ENCODE measurements at regions not wholly inside any gene's neighbourhood (a gene's known extent, or its start where the extent isn't known, plus 50 kb on each side); places are given as distances from the start of the nearest gene placed in this dataset.

- DNase-seq = no peak
Measured at GRCh38 chr2:100660851-100661584, 98.2 kb downstream of the PDCL3 start.

- DNase-seq = no peak
Measured at GRCh38 chr2:100662866-100663265, 100.1 kb downstream of the PDCL3 start.

DNA sequence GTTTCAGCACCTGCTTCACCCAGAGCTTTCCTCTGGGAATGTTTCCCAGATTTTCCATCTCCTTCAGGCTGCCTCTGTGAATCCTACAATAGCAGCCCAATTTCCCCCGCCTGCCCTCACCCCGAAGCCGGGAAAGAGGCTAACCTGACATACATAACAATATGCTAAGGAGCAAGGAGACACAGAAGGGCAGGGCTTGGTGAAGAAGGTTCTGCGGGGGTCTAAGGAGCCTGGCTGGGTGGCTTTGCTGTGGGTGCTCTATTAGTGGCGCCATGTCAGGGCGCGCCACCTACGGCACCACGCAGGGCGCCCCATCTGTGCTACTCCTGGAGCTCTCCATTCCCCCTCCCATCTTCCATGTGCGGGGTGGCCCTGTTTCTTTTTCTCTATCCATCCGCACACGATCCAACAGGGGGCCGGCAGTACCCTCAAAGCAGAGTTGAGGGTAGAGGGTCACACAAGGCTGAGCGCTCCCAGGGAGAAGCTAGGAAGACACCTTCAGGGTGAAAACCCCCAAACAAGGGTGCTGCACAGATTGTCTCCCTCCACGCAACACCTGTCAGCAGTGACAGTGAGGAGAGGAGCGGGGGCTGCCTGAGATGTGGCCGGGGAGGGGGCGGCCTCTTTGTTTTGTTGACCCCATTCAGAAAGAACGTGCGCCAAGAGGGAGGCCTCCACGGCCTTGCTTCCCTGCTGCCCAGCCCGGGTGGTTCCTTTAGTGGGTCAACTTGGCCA lies 101.4 kb downstream of the PDCL3 start:
- no peak for DNase-seq

DNA sequence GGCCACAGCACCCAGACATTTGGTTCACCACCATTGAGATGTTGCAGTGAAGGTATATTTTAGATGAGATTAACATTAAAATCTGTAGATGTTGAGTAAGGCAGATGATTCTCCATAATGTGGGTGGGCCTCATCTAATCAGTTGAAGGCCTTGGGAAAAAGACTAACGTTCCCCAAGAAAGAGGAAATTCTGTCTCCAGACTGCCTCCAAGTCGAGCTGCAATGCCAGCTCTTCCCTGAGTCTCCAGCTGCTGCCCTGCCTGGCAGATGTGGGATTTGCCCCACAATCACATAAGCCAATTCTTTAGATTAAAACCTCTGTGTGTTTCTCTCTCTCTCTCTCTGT lies 101.9 kb downstream of the PDCL3 start:
- no peak for DNase-seq

DNA sequence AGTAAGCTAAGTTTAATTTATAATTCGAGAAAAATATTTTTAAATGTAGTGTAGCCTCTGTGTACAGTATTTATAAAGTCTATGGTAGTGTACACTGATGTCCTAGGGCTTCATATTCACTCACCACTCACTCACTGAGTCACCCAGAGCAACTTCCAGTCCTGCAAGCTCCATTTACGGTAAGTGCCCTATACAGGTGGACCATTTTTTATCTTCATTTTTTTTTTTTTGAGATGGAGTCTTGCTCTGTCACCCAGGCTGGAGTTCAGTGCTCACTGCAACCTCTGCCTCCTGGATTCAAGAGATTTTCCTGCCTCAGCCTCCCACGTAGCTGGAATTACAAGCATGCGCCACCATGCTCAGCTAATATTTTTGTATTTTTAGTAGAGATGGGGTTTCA lies 104.2 kb downstream of the PDCL3 start:
- DNase-seq = no peak

DNA sequence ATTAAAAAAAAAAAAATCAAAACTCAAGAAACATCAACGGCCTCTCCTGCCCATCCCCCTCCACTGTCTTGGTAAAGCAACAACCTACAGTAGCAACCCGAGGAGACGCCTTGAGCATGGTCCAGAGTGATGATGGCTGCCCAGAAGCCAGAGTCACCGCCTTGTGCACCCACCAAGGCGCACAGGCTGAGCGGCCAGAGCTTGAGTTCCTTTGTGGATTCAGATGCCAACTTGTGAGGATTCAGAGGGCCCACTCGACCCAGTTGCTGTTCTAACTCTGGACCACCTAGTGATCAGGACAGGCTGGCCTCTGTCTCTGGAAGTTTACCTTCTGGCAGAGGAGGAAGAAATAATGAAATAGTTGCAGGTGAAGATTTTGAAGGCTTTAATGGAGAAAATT lies 105.0 kb downstream of the PDCL3 start:
- no peak for DNase-seq

- no peak for DNase-seq
Measured at GRCh38 chr2:100670232-100670631, 107.4 kb downstream of the PDCL3 start.

- DNase-seq = no peak
Measured at GRCh38 chr2:100673115-100673514, 110.3 kb downstream of the PDCL3 start.

DNA sequence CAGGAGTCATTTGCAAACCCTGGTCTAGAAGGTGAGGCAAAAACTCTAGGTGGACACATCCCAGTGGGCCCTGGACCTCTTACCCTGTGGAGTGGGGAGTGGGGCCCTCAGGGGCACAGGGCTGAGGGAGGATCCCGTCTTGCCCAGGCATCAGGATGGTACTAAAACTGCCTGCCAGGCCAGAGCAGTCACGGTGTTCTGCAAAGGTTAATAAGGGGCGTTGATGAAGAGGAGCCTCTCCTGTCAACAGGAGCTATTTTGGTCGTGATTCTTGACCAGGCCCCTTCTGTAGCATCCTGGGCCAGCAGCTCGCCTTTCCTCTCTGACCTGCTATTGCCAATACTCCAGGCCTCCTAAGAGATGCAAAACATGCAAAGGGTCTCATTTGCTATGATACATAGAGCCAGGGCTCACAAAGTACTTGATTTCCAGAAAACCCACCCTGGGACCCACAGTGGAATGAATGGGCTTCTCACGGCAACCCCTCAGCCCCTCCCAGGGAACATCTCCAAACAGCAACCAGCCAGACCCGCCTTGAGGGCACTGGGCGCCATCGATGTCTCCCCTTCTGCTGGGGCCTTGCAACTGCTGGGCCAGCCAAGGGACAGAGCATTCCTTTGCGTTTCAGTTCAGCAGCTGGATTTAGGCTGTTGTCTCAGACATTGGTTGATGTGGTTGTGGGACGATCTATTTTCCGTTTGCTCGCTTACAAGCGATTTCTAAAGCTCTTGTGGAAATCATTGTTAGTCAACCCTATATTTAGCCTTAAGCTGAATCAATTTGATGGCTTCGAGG lies 111.1 kb downstream of the PDCL3 start:
- no peak for DNase-seq

GRCh38 chr2:100674666-100675065 lies 111.9 kb downstream of the PDCL3 start:
- DNase-seq = no peak

- DNase-seq = no peak
Measured at GRCh38 chr2:100675373-100675772, 112.6 kb downstream of the PDCL3 start.

- no peak for DNase-seq
Measured at GRCh38 chr2:100675855-100676254, 113.1 kb downstream of the PDCL3 start.

DNA sequence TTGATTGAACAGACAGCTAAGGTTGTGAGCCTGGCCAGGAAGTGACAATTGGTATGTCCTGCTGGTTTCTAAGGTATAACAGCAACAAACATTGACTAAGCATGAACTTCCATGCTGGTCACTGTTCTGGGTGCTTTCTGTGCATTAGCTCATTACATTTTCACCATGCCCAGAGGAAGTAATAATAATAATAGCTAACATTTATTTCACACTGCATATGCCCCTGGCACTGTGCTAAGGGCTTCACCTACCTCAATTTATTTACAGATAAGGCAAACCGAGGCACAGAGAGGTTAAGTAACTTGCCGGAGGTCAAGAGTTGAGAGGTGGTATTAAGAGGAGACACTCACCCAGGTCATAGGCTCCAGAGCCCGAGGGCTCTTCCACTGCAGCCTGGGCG lies 113.6 kb downstream of the PDCL3 start:
- no peak for DNase-seq

- no peak for DNase-seq
Measured at GRCh38 chr2:100677611-100678185, 114.9 kb downstream of the PDCL3 start.

- DNase-seq = no peak
Measured at GRCh38 chr2:100679211-100679610, 116.4 kb downstream of the PDCL3 start.

DNA sequence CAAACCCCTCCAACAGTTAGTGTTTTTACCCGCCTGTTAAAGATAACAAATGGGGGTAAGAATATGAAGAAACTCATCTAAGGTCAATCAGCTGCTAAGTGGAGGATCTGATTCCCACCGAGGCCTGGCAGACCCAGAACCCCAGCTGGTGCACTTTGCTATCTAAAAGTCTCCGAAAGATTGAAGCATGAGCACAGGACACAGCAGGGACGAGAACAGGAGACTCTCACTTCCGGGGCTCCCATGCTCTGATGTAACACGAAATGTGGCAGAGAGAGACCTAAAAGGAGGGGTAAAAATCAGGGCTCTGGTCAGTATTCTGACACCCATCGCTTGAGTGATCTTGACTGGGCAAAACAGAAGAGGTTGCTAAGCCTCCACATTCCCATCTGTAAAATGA lies 119.7 kb downstream of the PDCL3 start:
- no peak for DNase-seq

DNA sequence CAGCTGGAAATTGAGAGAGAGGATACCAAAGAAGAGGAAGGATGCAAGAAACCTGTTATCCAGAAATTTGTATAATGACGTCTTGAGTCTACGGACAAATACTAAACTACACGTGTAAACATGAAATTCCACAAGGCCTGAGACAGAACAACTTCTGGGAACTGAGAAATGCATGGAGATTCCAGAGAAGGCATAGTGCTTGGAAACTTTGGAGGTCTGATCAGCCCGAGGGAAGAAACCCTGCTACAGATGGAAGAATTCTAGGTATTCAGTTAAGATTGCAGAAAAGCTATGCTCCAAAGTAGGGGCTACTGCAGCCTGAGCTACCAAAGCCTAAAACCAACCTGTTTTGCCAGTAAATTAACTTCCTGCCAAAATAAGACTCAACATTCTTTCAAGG lies 120.4 kb downstream of the PDCL3 start:
- DNase-seq = no peak

- DNase-seq = no peak
Measured at GRCh38 chr2:100691846-100692245, 128.1 kb upstream of the NPAS2 start.

GRCh38 chr2:100692381-100692780 lies 127.6 kb upstream of the NPAS2 start:
- DNase-seq = no peak

DNA sequence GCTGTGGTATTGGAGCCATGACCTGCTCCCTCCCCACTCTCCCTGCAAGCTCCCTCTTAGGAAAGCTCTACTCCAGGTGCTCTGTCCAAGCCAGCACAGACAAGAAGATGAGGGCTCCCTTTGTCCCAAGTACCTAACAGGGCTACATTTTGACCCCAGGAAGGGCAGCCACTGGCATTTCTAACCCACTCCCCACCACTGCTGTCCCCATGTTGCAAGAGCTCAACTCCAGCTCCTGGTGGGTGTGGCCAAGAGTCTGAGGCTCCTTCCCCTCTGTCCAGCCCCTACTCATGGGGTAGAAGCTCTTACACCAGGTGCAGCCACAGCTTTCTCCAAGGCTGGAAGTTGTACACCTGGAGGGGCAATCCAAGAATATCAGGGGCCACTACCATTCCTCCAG lies 127.0 kb upstream of the NPAS2 start:
- DNase-seq = no peak

DNA sequence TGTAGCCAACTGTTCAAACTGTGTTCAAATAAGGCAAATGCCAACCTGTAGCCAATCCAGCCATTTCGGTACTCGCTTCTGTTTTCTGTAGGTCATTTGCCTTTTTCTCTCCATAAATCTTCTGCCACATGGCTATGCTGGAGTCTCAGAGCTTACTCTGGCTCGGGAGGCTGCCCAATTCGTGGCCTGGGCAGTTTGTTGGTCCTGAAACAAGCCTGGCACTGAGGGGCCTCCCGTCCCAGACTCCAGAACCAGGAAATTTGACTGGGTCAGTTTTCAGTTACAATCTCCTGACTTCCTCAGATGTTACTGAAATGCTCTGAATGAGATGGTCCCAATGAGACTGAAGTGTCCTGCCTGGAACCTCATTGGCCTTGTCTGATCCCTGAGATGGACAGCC lies 120.8 kb upstream of the NPAS2 start:
- DNase-seq = no peak

GRCh38 chr2:100702438-100703109 lies 117.4 kb upstream of the NPAS2 start:
- DNase-seq = no peak

DNA sequence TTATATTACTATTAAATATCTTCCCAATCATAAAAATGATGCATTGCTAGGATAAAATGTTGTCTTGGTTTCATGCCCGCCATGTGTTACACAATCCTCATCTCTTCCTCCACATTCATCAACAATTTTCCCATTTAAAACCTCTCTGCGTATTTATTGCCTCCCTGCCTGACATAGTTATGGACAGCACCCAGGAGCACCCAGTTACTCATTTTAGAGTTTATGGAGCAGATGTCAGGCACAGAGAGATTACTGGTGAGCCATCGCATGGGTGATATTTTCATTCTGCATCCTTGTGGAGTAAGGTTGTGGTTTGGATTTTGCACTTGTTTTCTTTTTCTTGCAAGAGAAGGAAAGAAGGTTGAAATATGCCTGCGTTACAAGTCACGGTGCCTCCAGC lies 116.7 kb upstream of the NPAS2 start:
- no peak for DNase-seq

Data from fibroblast of skin of scalp (primary cell).